Mesodermal cell (in vitro differentiated cells): ENCODE measurements at regions not wholly inside any gene's neighbourhood (a gene's known extent, or its start where the extent isn't known, plus 50 kb on each side); places are given as distances from the start of the nearest gene placed in this dataset.

Experiments
- H3K27ac ChIP-seq: 2 replicates; pipeline ENCODE4 v1.7.0; 2013; ENCODE audit warnings: mild to moderate bottlenecking, low read depth, low read length, moderate library complexity; ENCODE audit not compliant: severe bottlenecking
- H3K36me3 ChIP-seq: 2 replicates; pipeline ENCODE4 v1.7.1; 2013; ENCODE audit warnings: mild to moderate bottlenecking, low read length, moderate library complexity; ENCODE audit not compliant: control insufficient read depth, insufficient read depth
- H3K4me1 ChIP-seq: one replicate; pipeline ENCODE4 v1.7.1; 2013; ENCODE audit warnings: mild to moderate bottlenecking, low read length; ENCODE audit not compliant: insufficient read depth, control insufficient read depth, poor library complexity, severe bottlenecking
- H3K4me3 ChIP-seq: 2 replicates; pipeline ENCODE4 v1.7.0; 2013; ENCODE audit warnings: low read length, control low read depth, mild to moderate bottlenecking; ENCODE audit not compliant: insufficient read depth, poor library complexity, severe bottlenecking; ENCODE audit errors: extremely low read depth
- H3K9me3 ChIP-seq: 2 replicates; pipeline ENCODE4 v1.7.1; 2013; ENCODE audit warnings: mild to moderate bottlenecking, low read length, moderate library complexity; ENCODE audit not compliant: control insufficient read depth
- WGBS, 2 experiments: methylation state at CpG; one replicate each; pipeline ENCODE4 v1.1.5; 2013; ENCODE audit warnings: missing lambda C conversion rate in 2 of 2; ENCODE audit not compliant: insufficient coverage in 2 of 2; 5-methylcytosine and 5-hydroxymethylcytosine counted together

- Histone ChIP-seq H3K36me3 (no peaks in the 10 kb centered on the region), H3K4me3 (no peak overlapping the region), H3K27ac (no peak overlapping the region), H3K9me3 (no peaks in the 10 kb centered on the region), H3K4me1 (no peaks in the 10 kb centered on the region)
- WGBS, 2 experiments, result no CpG with 5 or more reads among the region's 2 CpGs
Measured at GRCh38 chr7:15737601-15738000, 51.1 kb upstream of the MEOX2 start.
